HepG2 (cell line): ENCODE measurements at regions not wholly inside any gene's neighbourhood (a gene's known extent, or its start where the extent isn't known, plus 50 kb on each side); places are given as distances from the start of the nearest gene placed in this dataset.

Experiments
- EP300 ChIP-seq, 3 experiments: sonication (generic) in 1 of 3; formaldehyde crosslinking in 1 of 3; IDR thresholded peaks; 2 replicates each; pipeline versions ENCODE4 v1.5.1 to v1.6.1; 2011 to 2020; ENCODE audit warnings: low read depth in 2 of 3, low read length in 2 of 3, borderline replicate concordance in 1 of 3, improper control_type of control experiment in 1 of 3, mild to moderate bottlenecking in 1 of 3, missing genetic modification reagents in 1 of 3, moderate library complexity in 1 of 3
- MBD4 ChIP-seq: IDR thresholded peaks from 2 replicates; pipeline ENCODE4 v1.6.1; 2012; ENCODE audit warnings: low read length, inconsistent platforms, borderline replicate concordance
- SAP130 ChIP-seq: IDR thresholded peaks from 2 replicates; pipeline ENCODE4 v1.6.1; 2016; ENCODE audit warnings: low read depth
- ZMYM2 ChIP-seq: sonication (generic); formaldehyde crosslinking; IDR thresholded peaks from 2 replicates; pipeline ENCODE4 v1.8.0; 2022; ENCODE audit warnings: mild to moderate bottlenecking, missing genetic modification reagents
- TF ChIP-seq, protein P1 (sequence below): IDR thresholded peaks from 2 replicates; pipeline ENCODE4 v1.6.1; 2016; ENCODE audit warnings: low read depth, missing genetic modification reagents, missing compliant biosample characterization
- TF ChIP-seq, protein P2 (sequence below): sonication (generic); formaldehyde crosslinking; IDR thresholded peaks from 2 replicates; pipeline ENCODE4 v1.5.0; 2020; ENCODE audit warnings: mild to moderate bottlenecking, missing genetic modification reagents

DNA sequence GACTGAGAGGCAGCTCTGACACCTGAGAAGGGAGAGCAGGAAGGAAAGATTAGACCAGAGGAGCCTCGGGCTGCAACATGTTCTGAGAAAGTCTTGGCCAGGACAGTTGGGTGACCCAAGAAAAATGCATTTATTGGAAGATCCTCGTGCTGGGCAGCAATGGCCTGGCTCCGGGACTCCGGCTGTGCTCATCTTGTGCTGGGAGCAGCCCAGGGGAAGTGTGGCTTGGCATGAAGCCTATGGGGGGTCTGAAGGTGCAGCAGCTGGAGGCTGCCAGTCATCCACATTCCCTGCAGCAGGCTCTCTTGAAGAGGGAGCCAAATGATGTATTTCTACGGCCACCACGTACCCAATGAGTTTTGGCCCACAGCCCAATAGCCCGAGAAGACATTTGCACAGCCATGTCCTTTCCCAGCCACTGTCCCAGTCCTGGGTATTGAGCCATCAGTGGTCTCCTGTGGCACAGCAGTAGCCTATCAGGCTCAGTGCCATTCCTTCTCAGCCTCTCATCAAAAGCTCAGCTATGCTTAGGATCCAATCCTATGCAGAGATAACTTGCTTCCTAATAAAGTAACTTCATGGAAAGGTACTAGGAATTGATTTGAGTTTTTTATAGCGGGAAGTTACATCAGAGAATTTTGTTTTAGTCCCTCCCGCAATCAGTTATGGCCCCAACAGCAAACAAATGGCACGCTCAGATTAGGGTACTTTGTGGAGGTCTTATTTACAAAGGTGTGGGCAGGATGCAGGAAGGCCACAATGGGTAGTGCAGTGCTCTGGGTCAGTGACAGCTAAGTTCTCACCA is 76.0 kb upstream of the MEDAG start (continued):
- TF ChIP-seq, protein P1, sequence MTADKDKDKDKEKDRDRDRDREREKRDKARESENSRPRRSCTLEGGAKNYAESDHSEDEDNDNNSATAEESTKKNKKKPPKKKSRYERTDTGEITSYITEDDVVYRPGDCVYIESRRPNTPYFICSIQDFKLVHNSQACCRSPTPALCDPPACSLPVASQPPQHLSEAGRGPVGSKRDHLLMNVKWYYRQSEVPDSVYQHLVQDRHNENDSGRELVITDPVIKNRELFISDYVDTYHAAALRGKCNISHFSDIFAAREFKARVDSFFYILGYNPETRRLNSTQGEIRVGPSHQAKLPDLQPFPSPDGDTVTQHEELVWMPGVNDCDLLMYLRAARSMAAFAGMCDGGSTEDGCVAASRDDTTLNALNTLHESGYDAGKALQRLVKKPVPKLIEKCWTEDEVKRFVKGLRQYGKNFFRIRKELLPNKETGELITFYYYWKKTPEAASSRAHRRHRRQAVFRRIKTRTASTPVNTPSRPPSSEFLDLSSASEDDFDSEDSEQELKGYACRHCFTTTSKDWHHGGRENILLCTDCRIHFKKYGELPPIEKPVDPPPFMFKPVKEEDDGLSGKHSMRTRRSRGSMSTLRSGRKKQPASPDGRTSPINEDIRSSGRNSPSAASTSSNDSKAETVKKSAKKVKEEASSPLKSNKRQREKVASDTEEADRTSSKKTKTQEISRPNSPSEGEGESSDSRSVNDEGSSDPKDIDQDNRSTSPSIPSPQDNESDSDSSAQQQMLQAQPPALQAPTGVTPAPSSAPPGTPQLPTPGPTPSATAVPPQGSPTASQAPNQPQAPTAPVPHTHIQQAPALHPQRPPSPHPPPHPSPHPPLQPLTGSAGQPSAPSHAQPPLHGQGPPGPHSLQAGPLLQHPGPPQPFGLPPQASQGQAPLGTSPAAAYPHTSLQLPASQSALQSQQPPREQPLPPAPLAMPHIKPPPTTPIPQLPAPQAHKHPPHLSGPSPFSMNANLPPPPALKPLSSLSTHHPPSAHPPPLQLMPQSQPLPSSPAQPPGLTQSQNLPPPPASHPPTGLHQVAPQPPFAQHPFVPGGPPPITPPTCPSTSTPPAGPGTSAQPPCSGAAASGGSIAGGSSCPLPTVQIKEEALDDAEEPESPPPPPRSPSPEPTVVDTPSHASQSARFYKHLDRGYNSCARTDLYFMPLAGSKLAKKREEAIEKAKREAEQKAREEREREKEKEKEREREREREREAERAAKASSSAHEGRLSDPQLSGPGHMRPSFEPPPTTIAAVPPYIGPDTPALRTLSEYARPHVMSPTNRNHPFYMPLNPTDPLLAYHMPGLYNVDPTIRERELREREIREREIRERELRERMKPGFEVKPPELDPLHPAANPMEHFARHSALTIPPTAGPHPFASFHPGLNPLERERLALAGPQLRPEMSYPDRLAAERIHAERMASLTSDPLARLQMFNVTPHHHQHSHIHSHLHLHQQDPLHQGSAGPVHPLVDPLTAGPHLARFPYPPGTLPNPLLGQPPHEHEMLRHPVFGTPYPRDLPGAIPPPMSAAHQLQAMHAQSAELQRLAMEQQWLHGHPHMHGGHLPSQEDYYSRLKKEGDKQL (CRISPR knock-in tag) = no peak
- TF ChIP-seq EP300 (IDR thresholded peaks at IDR 0.05; ENCODE audit: low read depth in 2 of 2, low read length in 2 of 2) (peak in 1 of 2 experiments; percentile 58; a peak in 1 of 4 replicates), EP300 (CRISPR knock-in tag; IDR thresholded peaks at IDR 0.05; ENCODE audit: borderline replicate concordance) (no peak), MBD4 (no peak), SAP130 (CRISPR knock-in tag) (peak; percentile 35; the same call in 1 of the 2 replicates), ZMYM2 (CRISPR knock-in tag) (no peak)
- TF ChIP-seq, protein P2, sequence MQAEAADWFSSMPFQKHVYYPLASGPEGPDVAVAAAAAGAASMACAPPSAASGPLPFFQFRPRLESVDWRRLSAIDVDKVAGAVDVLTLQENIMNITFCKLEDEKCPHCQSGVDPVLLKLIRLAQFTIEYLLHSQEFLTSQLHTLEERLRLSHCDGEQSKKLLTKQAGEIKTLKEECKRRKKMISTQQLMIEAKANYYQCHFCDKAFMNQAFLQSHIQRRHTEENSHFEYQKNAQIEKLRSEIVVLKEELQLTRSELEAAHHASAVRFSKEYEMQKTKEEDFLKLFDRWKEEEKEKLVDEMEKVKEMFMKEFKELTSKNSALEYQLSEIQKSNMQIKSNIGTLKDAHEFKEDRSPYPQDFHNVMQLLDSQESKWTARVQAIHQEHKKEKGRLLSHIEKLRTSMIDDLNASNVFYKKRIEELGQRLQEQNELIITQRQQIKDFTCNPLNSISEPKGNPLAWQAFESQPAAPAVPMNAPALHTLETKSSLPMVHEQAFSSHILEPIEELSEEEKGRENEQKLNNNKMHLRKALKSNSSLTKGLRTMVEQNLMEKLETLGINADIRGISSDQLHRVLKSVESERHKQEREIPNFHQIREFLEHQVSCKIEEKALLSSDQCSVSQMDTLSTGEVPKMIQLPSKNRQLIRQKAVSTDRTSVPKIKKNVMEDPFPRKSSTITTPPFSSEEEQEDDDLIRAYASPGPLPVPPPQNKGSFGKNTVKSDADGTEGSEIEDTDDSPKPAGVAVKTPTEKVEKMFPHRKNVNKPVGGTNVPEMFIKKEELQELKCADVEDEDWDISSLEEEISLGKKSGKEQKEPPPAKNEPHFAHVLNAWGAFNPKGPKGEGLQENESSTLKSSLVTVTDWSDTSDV (CRISPR knock-in tag) = no peak
